ENCODE measurements at regions not wholly inside any gene's neighbourhood (a gene's known extent, or its start where the extent isn't known, plus 50 kb on each side); places are given as distances from the start of the nearest gene placed in this dataset.

DNA sequence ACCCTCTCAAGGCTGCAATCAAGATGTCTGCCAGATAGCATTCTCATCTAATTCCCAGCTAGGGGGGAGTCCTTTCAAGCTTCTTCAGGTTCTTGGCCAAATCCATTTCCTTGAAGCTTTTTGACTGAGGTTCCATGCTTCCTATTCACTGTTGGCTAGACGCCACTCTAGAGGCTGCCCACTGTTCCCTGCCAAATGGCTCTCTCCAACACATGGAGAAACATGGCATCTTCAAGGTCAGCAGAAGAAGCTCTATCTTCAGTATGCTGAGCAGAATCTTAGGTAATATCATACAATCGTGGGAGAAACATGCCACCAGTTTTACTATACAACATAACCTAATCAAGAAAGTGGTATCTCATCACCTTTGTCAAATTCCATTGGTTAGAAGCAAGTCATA lies 1985.1 kb upstream of the CELF4 start:
- no peak for TF ChIP-seq POLR2A (IDR thresholded peaks at IDR 0.05; ENCODE audit: extremely low read depth, insufficient read length)
- no peak for TF ChIP-seq MYC (IDR thresholded peaks at IDR 0.05; ENCODE audit: low read depth, low read length)
- TF ChIP-seq, protein P1, sequence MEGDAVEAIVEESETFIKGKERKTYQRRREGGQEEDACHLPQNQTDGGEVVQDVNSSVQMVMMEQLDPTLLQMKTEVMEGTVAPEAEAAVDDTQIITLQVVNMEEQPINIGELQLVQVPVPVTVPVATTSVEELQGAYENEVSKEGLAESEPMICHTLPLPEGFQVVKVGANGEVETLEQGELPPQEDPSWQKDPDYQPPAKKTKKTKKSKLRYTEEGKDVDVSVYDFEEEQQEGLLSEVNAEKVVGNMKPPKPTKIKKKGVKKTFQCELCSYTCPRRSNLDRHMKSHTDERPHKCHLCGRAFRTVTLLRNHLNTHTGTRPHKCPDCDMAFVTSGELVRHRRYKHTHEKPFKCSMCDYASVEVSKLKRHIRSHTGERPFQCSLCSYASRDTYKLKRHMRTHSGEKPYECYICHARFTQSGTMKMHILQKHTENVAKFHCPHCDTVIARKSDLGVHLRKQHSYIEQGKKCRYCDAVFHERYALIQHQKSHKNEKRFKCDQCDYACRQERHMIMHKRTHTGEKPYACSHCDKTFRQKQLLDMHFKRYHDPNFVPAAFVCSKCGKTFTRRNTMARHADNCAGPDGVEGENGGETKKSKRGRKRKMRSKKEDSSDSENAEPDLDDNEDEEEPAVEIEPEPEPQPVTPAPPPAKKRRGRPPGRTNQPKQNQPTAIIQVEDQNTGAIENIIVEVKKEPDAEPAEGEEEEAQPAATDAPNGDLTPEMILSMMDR (IDR thresholded peaks at IDR 0.05; ENCODE audit: low read depth, low read length): no peak
- TF ChIP-seq, protein P2, sequence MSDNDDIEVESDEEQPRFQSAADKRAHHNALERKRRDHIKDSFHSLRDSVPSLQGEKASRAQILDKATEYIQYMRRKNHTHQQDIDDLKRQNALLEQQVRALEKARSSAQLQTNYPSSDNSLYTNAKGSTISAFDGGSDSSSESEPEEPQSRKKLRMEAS (IDR thresholded peaks at IDR 0.05; ENCODE audit: low read depth, low read length): no peak
- no peak overlapping the region for H3K4me3 ChIP-seq (ENCODE audit: low read depth, low read length)
- DNase-seq (ENCODE audit: low read depth): no peak

DNA sequence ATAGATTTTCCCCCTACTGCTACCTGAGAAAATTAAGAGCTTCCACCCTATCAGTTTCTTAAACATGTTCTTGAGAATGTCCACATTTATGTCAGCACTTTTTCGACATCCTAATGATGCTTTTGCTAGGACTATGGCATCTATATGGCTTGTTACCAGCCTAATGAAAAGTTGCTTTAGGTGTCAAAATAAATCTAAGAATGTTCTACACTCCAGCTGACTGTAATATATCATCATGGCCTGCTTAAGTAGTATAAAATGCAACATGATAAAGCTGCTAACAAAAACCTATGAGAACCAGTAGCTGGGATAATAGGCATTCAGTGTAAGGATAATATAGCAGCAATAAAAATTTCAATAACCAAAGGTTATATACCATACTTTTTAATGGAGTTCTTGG lies 1983.5 kb upstream of the CELF4 start:
- no peak for TF ChIP-seq POLR2A (IDR thresholded peaks at IDR 0.05; ENCODE audit: extremely low read depth, insufficient read length)
- TF ChIP-seq, protein P1 (IDR thresholded peaks at IDR 0.05; ENCODE audit: low read depth, low read length): no peak
- no peak for TF ChIP-seq MYC (IDR thresholded peaks at IDR 0.05; ENCODE audit: low read depth, low read length)
- TF ChIP-seq, protein P2 (IDR thresholded peaks at IDR 0.05; ENCODE audit: low read depth, low read length): no peak
- H3K4me3 ChIP-seq (ENCODE audit: low read depth, low read length): no peak overlapping the region
- no peak for DNase-seq (ENCODE audit: low read depth)

DNA sequence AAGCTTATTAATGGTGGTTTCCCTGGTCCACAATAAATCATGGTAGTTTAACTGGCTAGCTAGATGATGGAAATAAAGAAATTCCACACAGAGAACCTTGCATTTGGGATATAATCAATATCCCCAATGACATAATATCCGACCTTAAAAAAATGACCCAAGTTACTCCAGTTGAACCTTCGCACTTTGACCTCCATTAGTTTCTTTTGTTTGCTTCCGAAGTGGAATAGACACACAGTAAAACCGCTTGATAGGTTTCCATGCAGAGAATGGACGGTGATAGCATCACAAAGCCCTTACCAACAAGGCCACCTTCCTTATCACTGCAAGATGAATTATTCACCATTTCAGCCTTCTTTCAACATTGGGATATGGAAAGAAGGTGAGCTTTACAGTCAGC lies 1966.1 kb upstream of the CELF4 start:
- TF ChIP-seq POLR2A (IDR thresholded peaks at IDR 0.05; ENCODE audit: extremely low read depth, insufficient read length) (no peak), MYC (IDR thresholded peaks at IDR 0.05; ENCODE audit: low read depth, low read length) (no peak)
- TF ChIP-seq, protein P1 (IDR thresholded peaks at IDR 0.05; ENCODE audit: low read depth, low read length): no peak
- TF ChIP-seq, protein P2 (IDR thresholded peaks at IDR 0.05; ENCODE audit: low read depth, low read length): no peak
- no peak overlapping the region for H3K4me3 ChIP-seq (ENCODE audit: low read depth, low read length)
- DNase-seq (ENCODE audit: low read depth): no peak

DNA sequence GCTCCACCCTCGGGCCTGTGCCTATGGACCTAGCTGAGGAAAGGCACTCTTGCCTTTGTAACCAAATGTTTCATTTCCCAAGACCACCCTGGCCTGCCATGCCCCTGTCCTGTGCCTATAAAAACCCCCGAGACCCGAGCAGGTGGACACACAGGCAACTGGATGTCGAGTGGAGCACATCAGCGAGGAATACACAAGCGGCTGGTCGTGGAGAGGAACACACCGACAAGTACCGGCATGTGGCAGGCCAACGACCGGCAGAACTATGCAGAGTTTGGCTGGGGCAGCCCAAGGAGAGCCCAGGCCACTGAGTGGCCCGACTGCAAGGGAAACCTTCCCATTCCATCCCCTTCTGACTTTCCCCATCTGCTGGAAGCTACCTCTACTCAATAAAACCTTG lies 1963.8 kb upstream of the CELF4 start:
- TF ChIP-seq POLR2A (IDR thresholded peaks at IDR 0.05; ENCODE audit: extremely low read depth, insufficient read length) (no peak), MYC (IDR thresholded peaks at IDR 0.05; ENCODE audit: low read depth, low read length) (no peak)
- TF ChIP-seq, protein P1 (IDR thresholded peaks at IDR 0.05; ENCODE audit: low read depth, low read length): no peak
- TF ChIP-seq, protein P2 (IDR thresholded peaks at IDR 0.05; ENCODE audit: low read depth, low read length): no peak
- H3K4me3 ChIP-seq (ENCODE audit: low read depth, low read length): no peak overlapping the region
- no peak for DNase-seq (ENCODE audit: low read depth)

DNA sequence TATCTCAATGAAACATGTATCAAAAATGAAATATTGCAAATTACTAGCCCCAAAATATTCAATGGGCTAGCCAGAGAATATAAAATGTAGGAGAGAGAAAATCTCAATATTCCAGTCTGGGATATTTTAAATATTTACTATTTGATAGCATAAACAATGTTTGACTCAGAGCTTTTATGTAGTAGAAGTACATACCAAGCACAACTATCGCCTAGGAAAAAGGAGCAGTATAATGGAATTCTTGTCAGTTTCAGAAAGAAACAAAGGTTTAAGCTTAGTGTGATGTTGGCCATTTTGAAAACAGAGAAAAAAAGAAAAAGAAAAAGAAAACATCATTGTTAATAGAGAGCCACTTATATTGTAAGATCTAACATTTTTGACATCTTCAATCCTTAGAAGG lies 1961.9 kb upstream of the CELF4 start:
- DNase-seq (ENCODE audit: low read depth): no peak
- TF ChIP-seq POLR2A (IDR thresholded peaks at IDR 0.05; ENCODE audit: extremely low read depth, insufficient read length) (no peak), MYC (IDR thresholded peaks at IDR 0.05; ENCODE audit: low read depth, low read length) (no peak)
- TF ChIP-seq, protein P2 (IDR thresholded peaks at IDR 0.05; ENCODE audit: low read depth, low read length): no peak
- TF ChIP-seq, protein P1 (IDR thresholded peaks at IDR 0.05; ENCODE audit: low read depth, low read length): no peak
- no peak overlapping the region for H3K4me3 ChIP-seq (ENCODE audit: low read depth, low read length)

DNA sequence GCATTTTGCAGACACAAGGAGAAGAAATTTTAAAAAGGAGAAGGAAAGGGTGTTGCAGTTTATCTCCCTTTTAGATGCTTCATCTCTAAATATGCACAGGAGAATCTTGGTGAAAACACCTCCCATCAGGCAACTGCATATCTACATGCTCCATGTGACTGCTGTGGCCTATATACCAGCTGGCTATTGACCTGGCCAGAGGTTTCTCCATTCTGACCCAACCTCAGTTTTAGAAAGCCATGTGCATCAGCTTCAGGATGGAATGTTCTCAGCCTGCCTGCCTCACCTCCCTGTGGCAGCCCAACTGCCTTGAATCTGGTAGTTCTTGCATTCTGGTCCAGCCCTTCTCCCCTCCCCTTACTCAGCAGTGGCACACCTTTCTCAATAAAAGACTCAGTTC lies 1958.8 kb upstream of the CELF4 start:
- no peak overlapping the region for H3K4me3 ChIP-seq (ENCODE audit: low read depth, low read length)
- TF ChIP-seq, protein P1 (IDR thresholded peaks at IDR 0.05; ENCODE audit: low read depth, low read length): no peak
- TF ChIP-seq MYC (IDR thresholded peaks at IDR 0.05; ENCODE audit: low read depth, low read length) (no peak), POLR2A (IDR thresholded peaks at IDR 0.05; ENCODE audit: extremely low read depth, insufficient read length) (no peak)
- TF ChIP-seq, protein P2 (IDR thresholded peaks at IDR 0.05; ENCODE audit: low read depth, low read length): no peak
- no peak for DNase-seq (ENCODE audit: low read depth)
